Non-pigmented ciliary epithelial cell (primary cell): ENCODE measurements at regions not wholly inside any gene's neighbourhood (a gene's known extent, or its start where the extent isn't known, plus 50 kb on each side); places are given as distances from the start of the nearest gene placed in this dataset.
A peak's percentile ranks its signal among the peaks of the same experiment; 100 is the strongest.
"Not testable (repeated sequence)": the region's sequence is repeated elsewhere in the genome, so short reads cannot be mapped to it uniquely, and the experiment has no call there.

Source experiments
- DNase-seq: peaks from one replicate; pipeline ENCODE4 v3.0.0-alpha.2; 2010; ENCODE audit warnings: low read depth

- no peak for DNase-seq
These were observed 297.3 kb downstream of the ABCC12 start for GRCh38 chr16:47858333-47858982.

DNA sequence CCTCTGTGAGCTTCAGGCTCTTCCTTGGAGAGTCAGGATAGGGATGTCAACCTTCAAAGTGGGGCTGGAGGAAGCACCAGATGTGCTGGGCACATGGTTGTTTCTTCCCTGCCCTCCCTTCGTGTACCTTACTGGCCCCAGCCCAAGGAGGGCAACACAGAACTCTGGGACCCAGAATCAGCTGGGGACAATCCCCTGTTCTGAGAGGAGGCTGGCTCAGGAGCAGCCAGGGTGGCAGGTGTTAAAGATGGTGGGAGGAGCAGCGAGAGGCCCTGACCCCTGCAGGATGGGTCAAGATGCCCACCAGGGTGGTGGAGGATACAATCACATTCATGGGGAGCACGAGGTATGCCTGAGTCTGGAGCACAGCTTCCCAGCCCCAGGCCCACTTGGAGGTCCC is 300.4 kb downstream of the ABCC12 start:
- no peak for DNase-seq

DNA sequence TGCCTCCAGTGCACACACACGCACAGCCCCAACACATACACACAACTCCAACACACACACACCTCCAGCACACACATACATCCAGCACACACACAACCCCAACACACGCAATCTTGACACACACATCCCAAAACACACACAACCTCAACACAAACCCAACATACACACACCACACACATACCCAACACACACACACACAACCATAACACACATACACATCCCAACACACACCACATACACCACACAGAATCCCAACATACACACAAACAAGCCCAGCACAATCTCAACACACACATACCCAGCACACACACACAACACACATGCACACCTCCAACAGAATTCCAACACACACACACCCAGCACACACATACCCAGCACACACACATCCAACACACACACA is 301.1 kb downstream of the ABCC12 start:
- no peak for DNase-seq

DNA sequence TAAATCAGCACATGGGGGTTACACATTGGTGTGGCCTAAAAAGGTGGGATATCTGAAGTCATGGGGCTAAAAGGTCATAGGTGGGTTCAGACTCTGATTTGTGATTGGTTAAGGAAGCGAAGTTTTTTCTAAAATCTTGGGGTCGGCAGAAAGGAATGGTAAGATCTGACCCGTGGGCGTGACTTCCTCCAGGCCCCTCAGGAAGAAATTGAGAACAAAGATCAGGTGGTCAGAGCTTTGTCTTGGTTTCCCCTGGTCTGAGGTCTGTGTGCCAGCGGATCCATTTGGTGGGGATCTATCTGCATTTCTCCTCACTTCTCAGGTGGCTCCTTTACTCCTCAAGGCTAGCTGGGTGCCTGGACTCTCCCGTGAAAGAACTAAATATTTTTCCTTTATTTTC is 302.8 kb downstream of the ABCC12 start:
- DNase-seq, result no peak

DNA sequence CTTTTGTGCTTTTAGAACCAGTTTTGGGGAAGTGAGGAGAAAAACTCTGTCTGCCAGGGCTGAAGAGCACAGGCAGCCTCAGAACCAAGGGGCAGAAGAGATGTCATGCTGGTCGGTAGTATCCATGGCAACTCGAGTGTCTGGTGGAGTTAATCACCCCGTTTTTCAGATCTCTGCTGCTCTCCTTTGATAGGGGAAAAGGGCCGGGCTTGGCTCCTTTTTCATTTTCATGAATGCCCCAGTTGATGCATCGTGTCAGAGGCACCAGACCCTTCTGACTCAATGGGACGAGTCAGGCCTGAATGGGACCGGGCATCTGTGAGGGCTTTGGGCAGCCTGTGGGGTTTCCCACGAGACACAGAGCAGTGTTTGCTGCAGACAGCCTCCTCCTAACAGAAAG is 304.6 kb downstream of the ABCC12 start:
- no peak for DNase-seq

DNA sequence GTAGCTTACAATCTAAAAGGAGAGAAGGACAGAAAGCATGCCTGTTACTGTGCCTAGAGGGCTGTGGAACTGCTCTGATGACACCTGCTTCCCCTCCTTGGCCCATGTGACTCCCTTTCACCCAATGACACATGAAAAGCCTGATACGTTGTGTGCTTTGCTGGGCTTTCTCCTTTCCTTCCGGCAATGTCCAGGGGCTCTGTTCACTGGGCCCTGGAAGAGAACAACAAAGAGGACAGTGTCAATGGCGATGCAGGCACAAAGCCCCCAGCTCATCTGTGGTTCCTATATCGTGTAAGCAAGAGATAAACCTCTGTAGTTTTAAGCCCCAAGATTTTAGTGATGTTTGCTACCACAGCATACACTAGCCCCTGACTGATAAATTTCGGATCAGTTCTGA is 306.1 kb downstream of the ABCC12 start:
- DNase-seq, result no peak

- peak; percentile 45 for DNase-seq
These were observed 307.2 kb downstream of the ABCC12 start for GRCh38 chr16:47848421-47849109.

DNA sequence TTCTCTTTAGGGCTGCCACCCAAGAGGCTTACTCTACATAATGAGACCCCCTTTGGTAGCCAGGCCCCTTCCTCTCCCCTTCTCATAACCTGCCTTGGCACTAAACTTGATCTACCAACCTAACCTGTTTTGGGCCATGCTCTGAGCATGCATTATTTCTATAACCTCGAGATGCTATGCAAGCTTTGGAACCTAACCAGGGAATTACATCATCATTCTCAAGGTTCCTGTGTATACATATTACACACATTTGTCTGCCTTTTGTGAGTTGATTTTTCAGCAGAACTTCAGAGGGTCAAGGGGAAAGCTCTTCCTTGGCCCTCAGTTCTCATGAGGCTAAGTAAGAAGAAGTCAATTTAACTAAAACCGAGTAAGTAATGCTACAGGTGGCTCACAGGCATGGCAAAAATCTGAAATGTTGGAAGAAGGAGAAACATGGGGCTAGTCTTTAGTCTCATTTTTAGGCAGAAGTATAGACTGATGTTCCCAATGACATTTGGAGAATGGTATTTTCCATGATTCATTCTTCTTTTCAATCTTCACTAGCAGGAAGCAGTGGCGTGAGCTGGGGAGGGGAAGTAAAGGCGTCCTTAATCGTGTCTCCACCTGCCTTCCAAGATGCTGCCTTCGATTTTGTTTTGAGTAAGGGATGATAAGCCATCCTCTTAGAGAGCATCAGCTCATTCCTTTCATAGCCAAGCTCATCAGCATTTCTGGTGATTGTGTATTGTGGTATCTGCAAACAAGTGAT is 308.4 kb downstream of the ABCC12 start:
- DNase-seq, result peak; percentile 19

- no peak for DNase-seq
These were observed 321.2 kb downstream of the ABCC12 start for GRCh38 chr16:47834485-47835024.

DNA sequence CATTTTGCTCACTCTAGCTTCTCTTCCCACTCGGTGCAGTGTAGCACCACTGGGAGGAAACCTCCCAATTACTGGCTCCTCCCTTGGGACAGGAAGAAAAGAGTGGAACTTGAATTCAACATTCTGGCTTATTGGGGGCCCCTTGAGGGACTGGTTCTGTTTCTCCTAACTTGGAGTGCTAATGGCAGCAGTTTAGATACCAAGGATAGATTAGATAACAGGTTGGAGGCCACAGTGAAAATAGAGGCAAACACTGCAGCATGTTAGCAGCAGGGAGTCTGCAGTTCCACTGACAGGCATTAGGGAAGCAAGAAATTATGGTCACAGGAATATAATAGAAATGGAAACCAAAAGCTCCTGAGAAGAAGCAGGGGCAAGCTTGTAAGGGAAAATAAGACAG is 322.0 kb downstream of the ABCC12 start:
- DNase-seq, result no peak

DNA sequence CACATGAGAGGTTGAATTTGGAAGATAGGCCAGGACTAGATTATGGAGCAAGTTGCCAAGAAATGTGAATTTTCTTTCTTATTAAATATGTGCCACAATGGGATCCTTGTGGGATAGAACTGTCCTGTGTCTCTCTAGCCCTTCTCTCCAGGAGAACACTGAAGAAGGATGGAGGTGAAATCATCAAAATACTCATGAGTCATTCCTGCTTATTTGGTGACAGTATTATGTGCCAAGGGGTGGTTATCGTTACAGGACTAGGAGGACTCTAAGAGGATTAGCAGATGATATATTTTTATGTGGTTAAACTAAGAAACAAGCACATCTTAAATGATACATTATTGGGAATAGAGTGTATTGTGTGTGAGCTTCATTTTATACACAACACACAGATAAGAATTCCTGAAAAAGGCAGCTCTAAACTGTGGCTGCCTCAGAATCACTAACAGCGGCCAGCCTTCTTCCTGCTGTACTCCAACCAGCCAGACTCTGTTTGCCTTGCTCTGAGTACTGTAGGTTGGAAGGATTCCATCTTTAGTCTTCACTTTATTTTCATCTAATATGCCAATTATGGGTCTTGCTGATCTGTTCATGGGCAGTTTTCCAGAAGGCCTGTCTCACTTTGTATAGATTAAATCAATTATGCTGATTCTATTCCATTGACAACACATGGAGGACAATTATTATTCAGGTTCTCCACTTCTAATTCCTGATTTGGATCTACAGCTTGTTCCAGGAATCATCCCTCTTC is 325.8 kb downstream of the ABCC12 start:
- no peak for DNase-seq

- DNase-seq, result no peak
These were observed 329.7 kb downstream of the ABCC12 start for GRCh38 chr16:47826070-47826469.

DNA sequence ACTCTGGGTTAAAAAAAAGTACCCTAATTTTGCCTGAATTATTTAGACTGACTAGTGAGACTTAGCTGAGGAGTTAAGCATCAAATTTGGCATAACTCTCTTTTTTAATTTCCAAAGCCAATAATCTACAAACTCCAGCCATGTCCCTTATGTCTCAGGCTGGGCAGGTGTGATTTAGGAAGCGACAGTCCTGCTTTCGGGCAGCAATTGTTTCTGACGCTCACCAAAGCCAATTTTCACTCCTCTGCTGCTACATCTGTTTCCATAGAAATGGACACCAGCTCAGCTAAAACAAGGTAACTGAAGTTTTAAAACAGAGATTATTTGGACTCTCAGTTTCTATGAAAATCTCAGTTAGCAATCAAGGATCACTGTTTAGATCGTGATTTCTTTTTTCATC is 338.7 kb downstream of the ABCC12 start:
- no peak for DNase-seq

- no peak for DNase-seq
These were observed 339.3 kb downstream of the ABCC12 start for GRCh38 chr16:47816511-47816910.

- no peak for DNase-seq
These were observed 340.1 kb downstream of the ABCC12 start for GRCh38 chr16:47815655-47816054.

DNA sequence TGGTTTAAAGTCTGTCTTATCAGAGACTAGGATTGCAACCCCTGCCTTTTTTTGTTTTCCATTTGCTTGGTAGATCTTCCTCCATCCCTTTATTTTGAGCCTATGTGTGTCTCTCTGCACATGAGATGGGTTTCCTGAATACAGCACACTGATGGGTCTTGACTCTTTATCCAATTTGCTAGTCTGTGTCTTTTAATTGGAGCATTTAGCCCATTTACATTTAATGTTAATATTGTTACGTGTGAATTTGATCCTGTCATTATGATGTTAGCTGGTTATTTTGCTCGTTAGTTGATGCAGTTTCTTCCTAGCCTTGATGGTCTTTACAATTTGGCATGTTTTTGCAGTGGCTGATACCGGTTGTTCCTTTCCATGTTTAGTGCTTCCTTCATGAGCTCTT is 344.0 kb downstream of the ABCC12 start:
- DNase-seq, result not testable (repeated sequence)

- DNase-seq, result no peak
These were observed 345.2 kb downstream of the PHKB start for GRCh38 chr16:47806309-47806847.

GRCh38 chr16:47787696-47788095 is 326.6 kb downstream of the PHKB start:
- no peak for DNase-seq

DNA sequence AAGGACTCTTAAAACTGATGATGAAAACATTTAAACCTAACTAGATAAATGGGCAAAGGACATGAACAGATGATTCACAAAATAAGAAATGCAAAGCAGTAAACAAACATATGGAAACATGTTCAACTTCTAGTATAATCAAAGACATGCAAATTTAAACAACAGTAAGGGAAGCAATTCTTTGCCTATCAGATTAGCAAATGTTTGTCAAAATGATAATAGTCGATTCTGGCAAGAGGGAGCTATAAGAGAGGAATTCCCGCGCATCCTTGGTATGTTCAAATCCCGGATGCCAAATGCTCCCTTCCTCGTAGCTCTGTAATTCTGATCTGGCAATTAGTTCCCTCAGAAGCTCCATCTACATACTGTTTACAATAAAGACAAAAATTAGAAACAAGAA is 320.5 kb downstream of the PHKB start:
- DNase-seq, result no peak

DNA sequence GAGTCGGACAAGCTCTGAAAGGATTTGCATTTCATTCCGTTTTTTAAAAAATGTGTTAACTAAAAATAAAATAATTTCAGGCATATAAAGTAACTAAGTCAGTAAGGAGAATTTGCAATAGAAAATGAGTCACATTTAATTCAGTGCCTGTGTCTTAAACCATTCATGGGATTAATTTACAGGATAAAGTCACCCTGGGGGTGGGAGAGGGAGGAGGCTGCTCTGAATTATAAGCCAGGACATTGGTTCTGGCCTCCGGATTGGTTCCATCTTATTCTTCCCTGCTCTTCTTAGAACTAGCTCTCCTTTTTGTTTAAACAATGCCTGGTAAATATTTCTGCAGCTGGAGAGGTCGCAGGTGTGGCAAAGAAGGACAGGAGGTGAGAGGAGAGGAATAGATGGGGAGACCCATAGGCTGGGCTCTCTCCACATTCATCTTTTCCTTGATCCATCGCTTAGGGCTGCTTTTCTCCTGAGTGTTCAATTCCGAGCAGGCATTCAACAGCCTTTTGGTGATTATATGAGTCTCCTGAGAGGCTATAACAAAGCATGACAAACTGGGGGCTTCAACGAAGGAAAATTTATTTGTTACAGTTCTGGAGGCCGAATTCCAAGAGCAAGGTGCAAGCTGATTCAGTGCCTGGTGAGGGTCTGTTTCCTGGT is 319.2 kb downstream of the PHKB start:
- DNase-seq, result no peak
